Spleen (tissue), 7 donors: ENCODE measurements at regions not wholly inside any gene's neighbourhood (a gene's known extent, or its start where the extent isn't known, plus 50 kb on each side); places are given as distances from the start of the nearest gene placed in this dataset.

Experiments used
- CTCF ChIP-seq, 11 experiments: fragments of 200-600 bp in 7 of 11; fragments of 450-650 bp in 4 of 11; sonication (generic) in 4 of 11; IDR thresholded peaks in 8 of 11; conservative IDR thresholded peaks in 3 of 11; 1 replicate in 7 of 11; 2 replicates in 4 of 11; pipeline versions ENCODE4 v1.4.0 to v1.8.0; 2016 to 2021; ENCODE audit warnings: antibody characterized with exemption in 11 of 11, inconsistent platforms in 4 of 11, mild to moderate bottlenecking in 1 of 11
- POLR2AphosphoS5 ChIP-seq, 3 donors: sonication (generic); formaldehyde crosslinking; IDR thresholded peaks; one replicate each; pipeline ENCODE4 v1.5.1; 2017; ENCODE audit warnings: antibody characterized with exemption in 3 of 3
- donor health status: DM: no; HTN: no; CAD: no; lungs with moderate emphysema.
- donor health status: DM: no; HTN: no; CAD: no.
- donor health status: DM: no; HTN: no; CAD: no.

DNA sequence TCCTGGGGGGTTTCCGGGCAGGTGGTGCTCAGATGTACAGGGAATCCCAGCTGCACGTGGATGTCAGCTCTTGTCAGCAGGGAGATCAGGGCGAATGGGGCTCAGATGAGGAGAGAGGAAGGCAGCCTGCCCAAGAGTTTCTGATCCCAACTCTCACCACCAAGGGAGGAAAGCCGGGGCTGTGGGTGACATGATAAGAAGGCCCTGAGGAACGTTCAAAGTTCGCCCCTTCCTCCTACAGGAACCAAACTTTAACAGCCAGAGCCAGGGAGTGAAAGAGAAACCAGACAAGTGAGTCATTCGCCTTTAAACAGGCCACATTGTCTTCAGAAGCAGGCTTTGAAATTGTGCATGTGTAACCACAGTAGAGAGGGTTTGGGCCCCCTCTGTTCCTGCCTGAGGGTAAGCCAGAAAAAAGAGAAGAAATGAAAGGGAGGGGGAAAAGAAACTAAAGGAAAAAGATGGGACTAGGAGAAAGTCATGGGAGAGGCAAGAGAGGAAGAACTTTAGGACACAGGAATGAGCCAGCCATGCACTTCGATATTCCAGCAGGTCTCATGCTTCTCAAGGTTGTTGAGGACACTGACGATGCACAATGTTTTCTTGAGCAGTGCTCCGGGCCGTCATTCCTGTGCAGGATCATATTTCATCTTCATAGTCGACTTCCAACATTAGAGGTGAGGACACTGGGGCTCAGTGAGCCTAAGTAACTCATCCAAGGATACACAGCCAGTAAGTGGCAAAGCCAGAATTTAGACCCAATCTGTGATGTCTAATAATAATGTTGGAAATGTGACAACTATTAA, 691.4 kb upstream of the TBX3 start:
- TF ChIP-seq POLR2AphosphoS5 (IDR thresholded peaks at IDR 0.05) (no peak), CTCF (IDR thresholded peaks at IDR 0.05 in 8 of 11, conservative IDR thresholded peaks at IDR 0.05 in 3 of 11) (no peak)
